Stomach (tissue), 4 donors: ENCODE measurements at regions not wholly inside any gene's neighbourhood (a gene's known extent, or its start where the extent isn't known, plus 50 kb on each side); places are given as distances from the start of the nearest gene placed in this dataset.

ENCODE experiments used
- POLR2A ChIP-seq, 4 donors: fragments of 450-650 bp; IDR thresholded peaks; one replicate each; pipeline ENCODE4 v1.6.1; 2016; ENCODE audit warnings: antibody characterized with exemption in 4 of 4, control low read depth in 2 of 4, mild to moderate bottlenecking in 1 of 4, moderate library complexity in 1 of 4
- POLR2AphosphoS5 ChIP-seq, 3 donors: sonication (generic); formaldehyde crosslinking; IDR thresholded peaks; one replicate each; pipeline ENCODE4 v1.6.1; 2016; ENCODE audit warnings: antibody characterized with exemption in 3 of 3
- TF ChIP-seq, protein P1 (sequence below), 7 experiments: fragments of 450-650 bp in 4 of 7; fragments of 200-600 bp in 3 of 7; sonication (generic) in 3 of 7; IDR thresholded peaks; one replicate each; pipeline ENCODE4 v1.5.1; 2016 to 2019; ENCODE audit warnings: antibody characterized with exemption in 7 of 7, control low read depth in 2 of 7, mild to moderate bottlenecking in 1 of 7

DNA sequence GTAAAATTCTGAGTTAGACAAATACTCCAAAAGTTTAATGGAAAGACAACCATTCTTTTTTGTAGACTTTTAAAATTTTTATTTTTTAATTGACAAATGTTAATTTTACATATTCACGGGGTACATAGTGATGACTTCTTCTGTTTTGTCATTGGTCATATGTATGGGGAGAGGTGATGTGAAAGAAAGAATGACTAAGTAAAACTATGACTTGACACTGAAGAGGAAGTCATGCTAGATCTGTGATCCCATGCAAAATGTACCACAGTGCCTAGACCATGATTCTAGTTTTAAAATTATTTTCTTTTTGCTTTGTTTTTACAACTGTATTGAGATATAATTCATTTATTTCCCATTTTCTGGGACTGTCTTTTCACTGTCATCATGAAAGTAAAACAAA is 281.6 kb downstream of the MBNL1 start:
- TF ChIP-seq POLR2AphosphoS5 (IDR thresholded peaks at IDR 0.05) (no peak), POLR2A (IDR thresholded peaks at IDR 0.05) (no peak)
- TF ChIP-seq, protein P1, sequence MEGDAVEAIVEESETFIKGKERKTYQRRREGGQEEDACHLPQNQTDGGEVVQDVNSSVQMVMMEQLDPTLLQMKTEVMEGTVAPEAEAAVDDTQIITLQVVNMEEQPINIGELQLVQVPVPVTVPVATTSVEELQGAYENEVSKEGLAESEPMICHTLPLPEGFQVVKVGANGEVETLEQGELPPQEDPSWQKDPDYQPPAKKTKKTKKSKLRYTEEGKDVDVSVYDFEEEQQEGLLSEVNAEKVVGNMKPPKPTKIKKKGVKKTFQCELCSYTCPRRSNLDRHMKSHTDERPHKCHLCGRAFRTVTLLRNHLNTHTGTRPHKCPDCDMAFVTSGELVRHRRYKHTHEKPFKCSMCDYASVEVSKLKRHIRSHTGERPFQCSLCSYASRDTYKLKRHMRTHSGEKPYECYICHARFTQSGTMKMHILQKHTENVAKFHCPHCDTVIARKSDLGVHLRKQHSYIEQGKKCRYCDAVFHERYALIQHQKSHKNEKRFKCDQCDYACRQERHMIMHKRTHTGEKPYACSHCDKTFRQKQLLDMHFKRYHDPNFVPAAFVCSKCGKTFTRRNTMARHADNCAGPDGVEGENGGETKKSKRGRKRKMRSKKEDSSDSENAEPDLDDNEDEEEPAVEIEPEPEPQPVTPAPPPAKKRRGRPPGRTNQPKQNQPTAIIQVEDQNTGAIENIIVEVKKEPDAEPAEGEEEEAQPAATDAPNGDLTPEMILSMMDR (IDR thresholded peaks at IDR 0.05) = no peak
